Left ventricle myocardium inferior (tissue), 1 donor: ENCODE measurements at regions not wholly inside any gene's neighbourhood (a gene's known extent, or its start where the extent isn't known, plus 50 kb on each side); places are given as distances from the start of the nearest gene placed in this dataset.

Source experiments
- DNase-seq: peaks from one replicate; pipeline ENCODE4 v3.0.0-alpha.2; 2020
- H3K27ac ChIP-seq: fragments of 200-600 bp; replicated peaks from 2 replicates; pipeline ENCODE4 v1.8.0; 2021
- H3K27me3 ChIP-seq: fragments of 200-600 bp; 2 replicates; pipeline ENCODE4 v1.8.0; 2021; ENCODE audit warnings: low read depth
- H3K36me3 ChIP-seq: fragments of 200-600 bp; 2 replicates; pipeline ENCODE4 v1.8.0; 2021
- H3K4me1 ChIP-seq: fragments of 200-600 bp; 2 replicates; pipeline ENCODE4 v1.8.0; 2021
- H3K4me3 ChIP-seq: fragments of 200-600 bp; 2 replicates; pipeline ENCODE4 v1.8.0; 2021; ENCODE audit warnings: mild to moderate bottlenecking, moderate library complexity
- H3K9me3 ChIP-seq: fragments of 200-600 bp; replicated peaks from 2 replicates; pipeline ENCODE4 v1.8.0; 2021
- CTCF ChIP-seq: fragments of 200-600 bp; IDR thresholded peaks from 2 replicates; pipeline ENCODE4 v1.8.0; 2021; ENCODE audit warnings: antibody characterized with exemption, mild to moderate bottlenecking, borderline replicate concordance
- intact Hi-C: fragments of 100-400 bp; cut with micrococcal nuclease; formaldehyde crosslinking; loops from one replicate; pipeline ENCODE4 v1.11.0; 2022
- donor health status: DM: no; HTN: yes; CAD: no; lungs with severe emphysema.

DNA sequence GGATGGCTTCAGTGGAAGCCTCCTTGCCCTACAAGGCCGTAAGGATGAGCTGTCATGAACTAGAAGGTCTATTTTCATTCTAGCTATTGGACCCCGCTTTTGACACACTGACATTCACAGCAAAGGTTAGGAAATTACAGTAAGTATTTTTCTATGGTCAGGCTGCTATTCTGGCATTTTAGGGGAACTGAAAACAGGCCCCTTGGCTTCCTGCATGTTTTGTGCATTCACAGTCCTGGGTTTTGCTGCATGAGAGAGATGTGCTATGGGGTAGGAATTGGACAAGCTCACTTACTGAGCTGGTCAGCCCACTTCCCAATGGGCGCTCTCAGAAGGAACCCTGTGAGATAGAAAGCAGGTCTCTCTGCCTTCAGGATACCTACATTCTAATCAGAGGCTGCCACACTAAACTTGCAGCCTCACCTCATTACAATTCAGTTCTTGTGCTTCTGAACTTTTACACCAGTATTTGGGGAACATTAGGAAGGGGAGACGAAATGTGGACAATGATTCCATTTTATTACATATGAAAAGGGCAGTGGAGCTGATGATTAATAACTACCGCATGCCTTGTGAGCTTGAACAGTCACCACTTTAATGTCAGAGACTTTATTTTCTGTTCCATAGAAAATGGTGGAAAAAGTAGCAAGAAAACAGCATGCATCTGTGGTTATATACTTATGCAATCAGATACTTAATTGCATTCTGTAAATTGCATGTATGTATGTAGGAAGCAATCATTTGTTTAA lies 86.6 kb upstream of the TAB2 start:
- DNase-seq: no peak
- intact Hi-C loops: no loop called here

GRCh38 chr6:149231778-149232177 lies 85.7 kb upstream of the TAB2 start:
- no peaks in the 10 kb centered on the region for H3K27me3 ChIP-seq
- H3K4me3 ChIP-seq: no peak overlapping the region
- H3K27ac ChIP-seq: peak overlapping the region; percentile 39
- intact Hi-C loops: no loop called here
- H3K4me1 ChIP-seq: peaks cover 13% of the 10 kb centered on the region
- no peak for DNase-seq
- TF ChIP-seq CTCF: no peak
- H3K36me3 ChIP-seq: no peaks in the 10 kb centered on the region
- no peaks in the 10 kb centered on the region for H3K9me3 ChIP-seq

More for the DNA sequence above, 86.6 kb upstream of the TAB2 start:
- H3K4me3 ChIP-seq: no peak overlapping the region
- no peaks in the 10 kb centered on the region for H3K27me3 ChIP-seq
- H3K36me3 ChIP-seq: no peaks in the 10 kb centered on the region
- H3K9me3 ChIP-seq: no peaks in the 10 kb centered on the region
- no peak overlapping the region for H3K27ac ChIP-seq
- no peak for TF ChIP-seq CTCF
- H3K4me1 ChIP-seq: peaks cover 7% of the 10 kb centered on the region

DNA sequence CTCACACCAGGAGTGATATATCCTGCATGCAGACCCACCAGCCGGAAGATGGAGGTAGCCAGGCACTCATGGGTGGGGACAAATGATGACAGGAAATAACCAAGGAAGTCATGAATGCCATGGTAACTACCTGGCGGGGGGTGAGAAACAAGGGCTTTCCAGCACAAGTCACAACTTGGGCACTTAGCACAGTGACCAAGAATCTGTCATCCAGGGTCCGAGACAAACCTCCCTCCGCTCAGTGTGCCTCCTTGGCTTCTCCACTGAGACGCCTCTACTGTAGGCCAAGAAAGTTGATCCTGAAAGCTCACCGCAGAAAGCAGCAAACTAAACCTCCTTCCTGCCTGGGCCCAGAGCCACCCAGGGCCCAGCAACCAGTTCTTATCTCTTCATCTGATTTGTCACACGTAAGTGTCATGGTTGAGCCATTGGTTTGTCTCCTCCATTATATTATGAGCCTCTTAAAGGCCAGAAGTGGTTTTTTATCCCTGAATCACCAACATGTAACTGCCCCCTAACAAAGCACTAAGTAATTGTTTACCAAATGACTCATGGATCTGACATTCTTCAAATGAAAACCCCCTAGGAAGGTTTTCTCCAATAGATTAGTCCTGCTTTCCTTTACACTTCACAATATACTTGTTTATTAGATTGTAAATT lies 84.3 kb upstream of the TAB2 start:
- no peak overlapping the region for H3K27ac ChIP-seq
- H3K36me3 ChIP-seq: no peaks in the 10 kb centered on the region
- peaks cover 14% of the 10 kb centered on the region for H3K4me1 ChIP-seq
- H3K4me3 ChIP-seq: no peak overlapping the region
- no peak for DNase-seq
- no peak for TF ChIP-seq CTCF
- intact Hi-C loops: no loop called here
- no peaks in the 10 kb centered on the region for H3K9me3 ChIP-seq
- H3K27me3 ChIP-seq: no peaks in the 10 kb centered on the region

DNA sequence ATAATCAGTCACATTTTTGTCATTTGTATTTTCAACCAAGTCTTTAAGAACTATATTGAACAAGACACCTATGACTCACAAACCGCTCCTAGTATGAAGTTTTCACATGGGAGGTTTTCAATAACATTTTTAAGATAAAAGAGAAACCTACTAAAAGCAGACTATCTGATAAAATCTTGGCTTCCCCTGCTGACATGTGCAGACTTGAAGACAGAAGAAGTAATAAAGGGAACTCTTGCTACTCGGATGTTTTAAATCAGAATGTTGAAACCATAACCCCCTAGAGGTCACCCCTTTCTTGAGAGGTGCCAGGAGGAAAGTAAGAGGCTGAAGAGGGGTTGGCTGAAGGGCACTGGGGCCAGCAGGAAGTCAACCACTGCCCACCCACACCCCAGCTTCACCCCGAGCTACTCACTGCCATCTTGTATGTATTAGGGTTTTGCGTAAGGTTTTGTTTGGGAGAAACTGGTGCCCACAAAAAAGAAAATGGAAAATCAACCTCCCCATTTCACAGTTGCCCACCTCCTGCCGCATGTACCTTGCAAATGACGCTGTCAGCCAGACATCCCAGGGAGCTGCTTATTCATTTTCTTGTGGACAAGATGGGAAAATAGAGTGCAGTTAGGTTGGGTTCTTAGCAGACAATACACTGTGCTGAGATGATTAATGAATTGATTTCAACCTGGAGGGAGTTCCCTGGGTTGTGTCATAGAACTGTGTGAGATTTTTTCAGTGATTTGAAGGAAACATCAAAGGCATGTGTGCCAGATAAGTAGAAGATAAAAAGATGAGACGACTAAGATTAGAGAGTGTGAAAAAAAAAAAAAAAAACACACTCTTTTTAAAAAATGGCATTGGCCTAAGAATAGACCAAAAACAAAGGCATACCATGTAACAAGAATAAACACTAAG lies 83.2 kb upstream of the TAB2 start:
- H3K4me1 ChIP-seq: peaks cover 14% of the 10 kb centered on the region
- no peak overlapping the region for H3K4me3 ChIP-seq
- H3K36me3 ChIP-seq: no peaks in the 10 kb centered on the region
- no peak overlapping the region for H3K27ac ChIP-seq
- peaks cover 6% of the 10 kb centered on the region for H3K9me3 ChIP-seq
- H3K27me3 ChIP-seq: no peaks in the 10 kb centered on the region
- TF ChIP-seq CTCF: no peak
- DNase-seq: no peak
- intact Hi-C loops: no loop called here

- Histone ChIP-seq H3K4me3 (no peak overlapping the region), H3K4me1 (peaks cover 14% of the 10 kb centered on the region), H3K27ac (no peak overlapping the region), H3K9me3 (peaks cover 14% of the 10 kb centered on the region), H3K27me3 (no peaks in the 10 kb centered on the region), H3K36me3 (no peaks in the 10 kb centered on the region)
- DNase-seq: no peak
- intact Hi-C loops: no loop called here
- TF ChIP-seq CTCF: no peak
Observed at GRCh38 chr6:149235130-149235561, 82.4 kb upstream of the TAB2 start.
